Small intestine (tissue), 7 donors: ENCODE measurements at regions not wholly inside any gene's neighbourhood (a gene's known extent, or its start where the extent isn't known, plus 50 kb on each side); places are given as distances from the start of the nearest gene placed in this dataset.

Experiments used
- DNase-seq, 2 donors: peaks; one replicate each; pipeline versions ENCODE4 v3.0.0 to v3.0.0-alpha.2; 2013
- FAIRE-seq: peaks from 2 replicates; lab custom pipeline; 2012; peaks lifted over from hg19 to GRCh38; lab: Jason Lieb, UNC
- H3K27ac ChIP-seq, 3 donors: one replicate each; pipeline ENCODE4 v1.5.1; 2013; ENCODE audit warnings: low read length in 2 of 3, mild to moderate bottlenecking in 2 of 3, control low read depth in 1 of 3, inconsistent platforms in 1 of 3, low read depth in 1 of 3, moderate library complexity in 1 of 3
- H3K27me3 ChIP-seq, 3 donors: one replicate each; pipeline ENCODE4 v1.6.1; 2013; ENCODE audit warnings: low read length in 3 of 3, inconsistent platforms in 1 of 3; ENCODE audit not compliant: control insufficient read depth in 3 of 3, insufficient read depth in 3 of 3
- H3K36me3 ChIP-seq, 3 donors: one replicate each; pipeline ENCODE4 v1.6.1; 2013; ENCODE audit warnings: low read length in 3 of 3, inconsistent platforms in 1 of 3, low read depth in 1 of 3, mild to moderate bottlenecking in 1 of 3, moderate library complexity in 1 of 3; ENCODE audit not compliant: control insufficient read depth in 3 of 3, insufficient read depth in 2 of 3
- H3K4me1 ChIP-seq, 3 donors: one replicate each; pipeline ENCODE4 v1.6.1; 2013; ENCODE audit warnings: low read length in 2 of 3, inconsistent platforms in 1 of 3, low read depth in 1 of 3, mild to moderate bottlenecking in 1 of 3, moderate library complexity in 1 of 3; ENCODE audit not compliant: control insufficient read depth in 3 of 3, insufficient read depth in 2 of 3
- H3K4me3 ChIP-seq, 3 donors: one replicate each; pipeline ENCODE4 v1.5.1; 2013; ENCODE audit warnings: low read length in 3 of 3, control low read depth in 1 of 3, inconsistent platforms in 1 of 3, low read depth in 1 of 3, mild to moderate bottlenecking in 1 of 3, moderate library complexity in 1 of 3
- H3K9me3 ChIP-seq, 2 donors: one replicate each; pipeline ENCODE4 v1.6.1; 2013; ENCODE audit warnings: low read depth in 1 of 2, low read length in 1 of 2; ENCODE audit not compliant: control insufficient read depth in 2 of 2, insufficient read depth in 1 of 2
- WGBS, 3 donors: extraction: QIAGEN DNeasy Blood & Tissue Kit; methylation state at CpG; one replicate each; pipeline ENCODE4 v1.1.7; 2013; 5-methylcytosine and 5-hydroxymethylcytosine counted together
- donor health status: healthy with polysubstance abuse.
- donor health status: control.
- donor health status: control.
- donor health status: Bipolar disorder and iron deficiency.
- donor health status: healthy.

GRCh38 chr3:21185816-21186314, 565.1 kb downstream of the ZNF385D start:
- FAIRE-seq = no peak
- no peaks in the 10 kb centered on the region for H3K36me3 ChIP-seq
- no peaks in the 10 kb centered on the region for H3K27me3 ChIP-seq
- H3K27ac ChIP-seq = no peak overlapping the region
- H3K4me1 ChIP-seq = no peaks in the 10 kb centered on the region
- WGBS, 3 donors = 55 to 67% (median 66%) methylated on average over 6 of the region's 6 CpGs
- DNase-seq = no peak
- no peaks in the 10 kb centered on the region for H3K9me3 ChIP-seq
- no peak overlapping the region for H3K4me3 ChIP-seq

GRCh38 chr3:21174461-21174860, 576.5 kb downstream of the ZNF385D start:
- 73 to 83% (median 76%) methylated on average over 3 of the region's 3 CpGs for WGBS, 3 donors
- Histone ChIP-seq H3K27me3 (no peaks in the 10 kb centered on the region), H3K9me3 (peaks cover 0 to 17% of the 10 kb centered on the region in 2 donors), H3K4me3 (no peak overlapping the region), H3K27ac (no peak overlapping the region), H3K36me3 (no peaks in the 10 kb centered on the region), H3K4me1 (no peaks in the 10 kb centered on the region)
- FAIRE-seq (no peak), DNase-seq (no peak)

GRCh38 chr3:21170964-21171363, 580.0 kb downstream of the ZNF385D start:
- Histone ChIP-seq H3K36me3 (no peaks in the 10 kb centered on the region), H3K9me3 (no peaks in the 10 kb centered on the region), H3K4me3 (no peak overlapping the region), H3K27ac (no peak overlapping the region), H3K27me3 (no peaks in the 10 kb centered on the region), H3K4me1 (no peaks in the 10 kb centered on the region)
- no peak for DNase-seq
- no peak for FAIRE-seq
- 38 to 61% (median 41%) methylated on average over 1 of the region's 1 CpG for WGBS, 3 donors

- no peak overlapping the region for H3K4me3 ChIP-seq
- no peak overlapping the region for H3K27ac ChIP-seq
- H3K9me3 ChIP-seq = no peaks in the 10 kb centered on the region
- FAIRE-seq (no peak), DNase-seq (no peak)
- no peaks in the 10 kb centered on the region for H3K27me3 ChIP-seq
- H3K4me1 ChIP-seq = no peaks in the 10 kb centered on the region
- no peaks in the 10 kb centered on the region for H3K36me3 ChIP-seq
- WGBS, 3 donors = 69 to 83% (median 73%) methylated on average over 3 of the region's 3 CpGs
Observed at GRCh38 chr3:21169948-21170347, 581.1 kb downstream of the ZNF385D start.

GRCh38 chr3:21168471-21168870, 582.5 kb downstream of the ZNF385D start:
- DNase-seq (no peak), FAIRE-seq (no peak)
- Histone ChIP-seq H3K4me1 (no peaks in the 10 kb centered on the region), H3K9me3 (no peaks in the 10 kb centered on the region), H3K4me3 (no peak overlapping the region), H3K36me3 (no peaks in the 10 kb centered on the region), H3K27ac (no peak overlapping the region), H3K27me3 (no peaks in the 10 kb centered on the region)
- 60 to 75% (median 74%) methylated on average over 2 of the region's 2 CpGs for WGBS, 3 donors

- no peaks in the 10 kb centered on the region for H3K27me3 ChIP-seq
- H3K9me3 ChIP-seq = no peaks in the 10 kb centered on the region
- H3K36me3 ChIP-seq = no peaks in the 10 kb centered on the region
- no peak overlapping the region for H3K27ac ChIP-seq
- no peak for FAIRE-seq
- WGBS, 3 donors = 75 to 84% (median 80%) methylated on average over 3 of the region's 3 CpGs
- DNase-seq = no peak
- H3K4me3 ChIP-seq = no peak overlapping the region
- no peaks in the 10 kb centered on the region for H3K4me1 ChIP-seq
Observed at GRCh38 chr3:21163956-21164355, 587.1 kb downstream of the ZNF385D start.

GRCh38 chr3:21159543-21159906, 591.5 kb downstream of the ZNF385D start:
- H3K4me3 ChIP-seq = no peak overlapping the region
- no peaks in the 10 kb centered on the region for H3K4me1 ChIP-seq
- WGBS, 3 donors = 57 to 77% (median 71%) methylated on average over 2 of the region's 2 CpGs
- no peaks in the 10 kb centered on the region for H3K36me3 ChIP-seq
- no peak for FAIRE-seq
- no peak overlapping the region for H3K27ac ChIP-seq
- H3K9me3 ChIP-seq = no peaks in the 10 kb centered on the region
- DNase-seq = no peak
- H3K27me3 ChIP-seq = no peaks in the 10 kb centered on the region

- Histone ChIP-seq H3K27ac (no peak overlapping the region), H3K27me3 (no peaks in the 10 kb centered on the region), H3K36me3 (no peaks in the 10 kb centered on the region), H3K4me3 (no peak overlapping the region), H3K9me3 (no peaks in the 10 kb centered on the region), H3K4me1 (no peaks in the 10 kb centered on the region)
- WGBS, 3 donors = 64 to 73% (median 65%) methylated on average over 4 of the region's 4 CpGs
- DNase-seq (no peak), FAIRE-seq (no peak)
Observed at GRCh38 chr3:21158861-21159542, 592.0 kb downstream of the ZNF385D start.

- DNase-seq (no peak), FAIRE-seq (no peak)
- Histone ChIP-seq H3K27ac (no peak overlapping the region), H3K4me1 (no peaks in the 10 kb centered on the region), H3K36me3 (no peaks in the 10 kb centered on the region), H3K4me3 (no peak overlapping the region), H3K27me3 (no peaks in the 10 kb centered on the region), H3K9me3 (no peaks in the 10 kb centered on the region)
Observed at GRCh38 chr3:21154911-21155310, 596.1 kb downstream of the ZNF385D start.
